ENCODE measurements at regions not wholly inside any gene's neighbourhood (a gene's known extent, or its start where the extent isn't known, plus 50 kb on each side); places are given as distances from the start of the nearest gene placed in this dataset.

DNA sequence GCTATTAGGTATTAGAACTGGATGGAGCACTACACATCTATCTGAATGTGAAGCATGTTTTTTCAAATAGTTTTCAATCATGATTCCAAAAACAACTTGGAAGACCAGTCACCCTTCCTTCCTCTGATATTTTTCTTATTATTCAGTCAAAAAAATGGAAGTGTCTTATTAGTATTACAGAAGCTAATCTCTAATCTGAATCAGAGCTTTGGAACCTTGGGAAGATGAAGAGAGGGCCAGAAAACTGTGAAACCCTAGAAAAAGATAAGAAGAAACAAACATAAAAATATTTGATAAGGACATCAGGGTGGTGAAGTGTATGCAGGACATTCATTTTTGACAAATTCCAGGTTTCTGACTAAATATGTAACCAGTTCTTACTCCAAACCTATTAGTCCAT lies 166.3 kb upstream of the PRSS16 start:
- Histone ChIP-seq H3K4me1 (ENCODE audit: insufficient read depth, poor library complexity, severe bottlenecking) (no peaks in the 10 kb centered on the region), H3K36me3 (ENCODE audit: low read depth) (no peaks in the 10 kb centered on the region), H3K27ac (ENCODE audit: poor library complexity, severe bottlenecking) (no peak overlapping the region), H3K9me3 (ENCODE audit: severe bottlenecking) (no peaks in the 10 kb centered on the region), H3K4me3 (ENCODE audit: severe bottlenecking) (no peak overlapping the region), H3K27me3 (ENCODE audit: insufficient read depth, poor library complexity, severe bottlenecking) (peaks cover 4% of the 10 kb centered on the region)
- TF ChIP-seq, protein P1, sequence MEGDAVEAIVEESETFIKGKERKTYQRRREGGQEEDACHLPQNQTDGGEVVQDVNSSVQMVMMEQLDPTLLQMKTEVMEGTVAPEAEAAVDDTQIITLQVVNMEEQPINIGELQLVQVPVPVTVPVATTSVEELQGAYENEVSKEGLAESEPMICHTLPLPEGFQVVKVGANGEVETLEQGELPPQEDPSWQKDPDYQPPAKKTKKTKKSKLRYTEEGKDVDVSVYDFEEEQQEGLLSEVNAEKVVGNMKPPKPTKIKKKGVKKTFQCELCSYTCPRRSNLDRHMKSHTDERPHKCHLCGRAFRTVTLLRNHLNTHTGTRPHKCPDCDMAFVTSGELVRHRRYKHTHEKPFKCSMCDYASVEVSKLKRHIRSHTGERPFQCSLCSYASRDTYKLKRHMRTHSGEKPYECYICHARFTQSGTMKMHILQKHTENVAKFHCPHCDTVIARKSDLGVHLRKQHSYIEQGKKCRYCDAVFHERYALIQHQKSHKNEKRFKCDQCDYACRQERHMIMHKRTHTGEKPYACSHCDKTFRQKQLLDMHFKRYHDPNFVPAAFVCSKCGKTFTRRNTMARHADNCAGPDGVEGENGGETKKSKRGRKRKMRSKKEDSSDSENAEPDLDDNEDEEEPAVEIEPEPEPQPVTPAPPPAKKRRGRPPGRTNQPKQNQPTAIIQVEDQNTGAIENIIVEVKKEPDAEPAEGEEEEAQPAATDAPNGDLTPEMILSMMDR (IDR thresholded peaks at IDR 0.05; ENCODE audit: poor library complexity, severe bottlenecking), result no peak
- no peak for DNase-seq (ENCODE audit: low spot score)
- no peak for ATAC-seq (ENCODE audit: low read depth)

DNA sequence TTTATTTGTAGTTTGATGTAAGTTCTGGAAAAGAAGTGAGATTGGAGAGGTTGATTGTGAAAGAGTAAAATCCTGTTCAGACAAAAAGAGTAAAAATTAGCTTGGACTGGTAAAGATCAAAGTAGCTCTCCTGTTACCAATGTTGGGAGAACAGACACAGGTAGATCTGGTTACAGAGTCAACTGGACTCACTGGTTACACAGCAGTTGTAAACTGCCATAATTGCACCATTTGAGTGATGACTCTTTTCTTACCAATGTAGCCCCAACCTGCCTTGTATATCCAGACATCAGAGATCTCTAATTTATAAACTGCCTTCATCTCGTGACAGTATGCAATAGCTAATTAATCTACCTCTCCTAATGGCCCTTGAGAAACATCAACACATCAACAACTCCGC lies 165.6 kb upstream of the PRSS16 start:
- Histone ChIP-seq H3K9me3 (ENCODE audit: severe bottlenecking) (no peaks in the 10 kb centered on the region), H3K27me3 (ENCODE audit: insufficient read depth, poor library complexity, severe bottlenecking) (peaks cover 4% of the 10 kb centered on the region), H3K4me1 (ENCODE audit: insufficient read depth, poor library complexity, severe bottlenecking) (no peaks in the 10 kb centered on the region), H3K36me3 (ENCODE audit: low read depth) (no peaks in the 10 kb centered on the region), H3K27ac (ENCODE audit: poor library complexity, severe bottlenecking) (no peak overlapping the region), H3K4me3 (ENCODE audit: severe bottlenecking) (no peak overlapping the region)
- TF ChIP-seq, protein P1 (IDR thresholded peaks at IDR 0.05; ENCODE audit: poor library complexity, severe bottlenecking), result no peak
- ATAC-seq (ENCODE audit: low read depth), result no peak
- DNase-seq (ENCODE audit: low spot score), result no peak

DNA sequence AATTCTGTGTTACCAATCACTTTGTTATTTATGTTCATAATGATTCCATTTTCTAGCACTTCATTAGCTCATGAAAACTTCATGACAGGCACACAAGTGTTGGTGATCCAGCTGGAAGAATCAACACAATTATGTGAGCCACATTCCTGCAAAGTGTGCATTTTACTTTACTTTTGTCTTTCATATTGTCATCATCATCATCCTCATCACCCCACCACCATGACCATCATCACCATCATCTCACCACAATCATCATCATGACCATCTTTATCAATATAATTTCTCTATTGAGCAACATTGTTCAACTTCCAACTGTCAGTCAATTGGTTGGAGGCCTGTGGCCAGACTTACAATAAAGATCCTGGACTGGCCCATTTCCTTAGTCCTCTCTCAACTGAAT lies 159.4 kb upstream of the PRSS16 start:
- Histone ChIP-seq H3K9me3 (ENCODE audit: severe bottlenecking) (no peaks in the 10 kb centered on the region), H3K27me3 (ENCODE audit: insufficient read depth, poor library complexity, severe bottlenecking) (no peaks in the 10 kb centered on the region), H3K4me3 (ENCODE audit: severe bottlenecking) (no peak overlapping the region), H3K4me1 (ENCODE audit: insufficient read depth, poor library complexity, severe bottlenecking) (no peaks in the 10 kb centered on the region), H3K27ac (ENCODE audit: poor library complexity, severe bottlenecking) (no peak overlapping the region), H3K36me3 (ENCODE audit: low read depth) (no peaks in the 10 kb centered on the region)
- no peak for ATAC-seq (ENCODE audit: low read depth)
- TF ChIP-seq, protein P1 (IDR thresholded peaks at IDR 0.05; ENCODE audit: poor library complexity, severe bottlenecking), result no peak
- no peak for DNase-seq (ENCODE audit: low spot score)

DNA sequence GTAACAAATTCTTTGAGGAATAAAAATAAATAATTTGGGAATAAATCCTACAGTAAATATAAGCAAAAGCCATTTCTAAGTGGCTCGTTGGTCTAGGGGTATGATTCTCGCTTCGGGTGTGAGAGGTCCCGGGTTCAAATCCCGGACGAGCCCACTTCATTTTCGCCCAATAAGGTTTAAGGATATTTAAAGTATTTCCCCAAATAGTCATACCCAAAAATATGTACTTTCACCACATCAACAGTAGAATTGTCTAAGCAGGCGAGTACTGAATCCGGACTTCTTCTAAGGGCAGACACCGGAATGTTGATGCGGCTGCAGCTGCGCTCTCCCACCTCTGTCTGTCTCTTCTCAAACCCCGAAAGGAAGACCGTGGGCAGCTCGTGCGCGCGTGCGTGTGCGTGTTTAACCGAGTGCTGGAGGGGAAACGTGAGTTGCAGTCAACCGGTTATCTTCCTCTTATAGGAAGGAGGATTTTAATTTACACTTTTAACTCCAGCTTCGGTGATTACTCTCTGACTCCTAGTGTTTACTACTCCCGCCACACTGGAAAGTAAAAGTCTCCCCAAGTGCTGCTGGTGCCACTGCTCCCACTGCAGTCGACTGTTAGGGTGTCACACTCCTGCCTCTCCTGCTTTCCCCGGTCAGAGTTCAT lies 155.7 kb upstream of the PRSS16 start:
- Histone ChIP-seq H3K9me3 (ENCODE audit: severe bottlenecking) (no peaks in the 10 kb centered on the region), H3K27me3 (ENCODE audit: insufficient read depth, poor library complexity, severe bottlenecking) (no peaks in the 10 kb centered on the region), H3K27ac (ENCODE audit: poor library complexity, severe bottlenecking) (peak overlapping the region; percentile 0), H3K4me3 (ENCODE audit: severe bottlenecking) (peak overlapping the region; percentile 36), H3K4me1 (ENCODE audit: insufficient read depth, poor library complexity, severe bottlenecking) (peaks cover 4% of the 10 kb centered on the region), H3K36me3 (ENCODE audit: low read depth) (no peaks in the 10 kb centered on the region)
- ATAC-seq (ENCODE audit: low read depth) (peak; percentile 95), DNase-seq (ENCODE audit: low spot score) (no peak)
- TF ChIP-seq, protein P1 (IDR thresholded peaks at IDR 0.05; ENCODE audit: poor library complexity, severe bottlenecking), result no peak

DNA sequence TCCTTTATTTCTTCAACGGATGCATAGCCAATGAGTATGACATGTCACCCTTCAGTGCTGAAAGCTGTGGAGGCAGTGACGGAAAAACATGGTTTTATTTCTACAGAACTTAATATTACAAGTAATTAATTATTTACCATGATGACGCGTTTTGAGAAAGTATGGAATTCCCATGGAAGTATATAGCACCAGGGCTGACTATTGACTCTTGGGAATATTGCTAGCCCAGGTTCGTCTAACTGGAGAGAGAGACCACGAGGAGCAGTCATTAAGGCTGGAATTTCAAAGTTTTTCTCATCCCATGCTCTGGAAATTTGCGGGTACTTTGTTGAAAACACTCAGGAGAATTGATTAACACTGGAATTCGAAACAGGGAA lies 155.2 kb upstream of the PRSS16 start:
- Histone ChIP-seq H3K9me3 (ENCODE audit: severe bottlenecking) (no peaks in the 10 kb centered on the region), H3K27me3 (ENCODE audit: insufficient read depth, poor library complexity, severe bottlenecking) (no peaks in the 10 kb centered on the region), H3K27ac (ENCODE audit: poor library complexity, severe bottlenecking) (peak overlapping the region; percentile 0), H3K4me3 (ENCODE audit: severe bottlenecking) (peak overlapping the region; percentile 36), H3K36me3 (ENCODE audit: low read depth) (no peaks in the 10 kb centered on the region), H3K4me1 (ENCODE audit: insufficient read depth, poor library complexity, severe bottlenecking) (peaks cover 5% of the 10 kb centered on the region)
- DNase-seq (ENCODE audit: low spot score), result no peak
- TF ChIP-seq, protein P1 (IDR thresholded peaks at IDR 0.05; ENCODE audit: poor library complexity, severe bottlenecking), result no peak
- ATAC-seq (ENCODE audit: low read depth), result no peak
